OCI-LY1 (cell line): ENCODE measurements at regions not wholly inside any gene's neighbourhood (a gene's known extent, or its start where the extent isn't known, plus 50 kb on each side); places are given as distances from the start of the nearest gene placed in this dataset.

Experiments used
- EZH2 ChIP-seq: fragments of 200-600 bp; sonication (generic), shearing (Covaris generic); IDR thresholded peaks from 2 replicates; pipeline ENCODE4 v1.8.0; 2017; ENCODE audit warnings: borderline replicate concordance, mixed run types, mild to moderate bottlenecking, antibody characterized with exemption, low read length, moderate library complexity, mixed read lengths
- TF ChIP-seq, protein P1 (sequence below): fragments of 200-600 bp; sonication (generic), shearing (Covaris generic); IDR thresholded peaks from 2 replicates; pipeline ENCODE4 v1.5.1; 2017; ENCODE audit warnings: mild to moderate bottlenecking, antibody characterized with exemption, low read length, moderate library complexity, mixed read lengths

DNA sequence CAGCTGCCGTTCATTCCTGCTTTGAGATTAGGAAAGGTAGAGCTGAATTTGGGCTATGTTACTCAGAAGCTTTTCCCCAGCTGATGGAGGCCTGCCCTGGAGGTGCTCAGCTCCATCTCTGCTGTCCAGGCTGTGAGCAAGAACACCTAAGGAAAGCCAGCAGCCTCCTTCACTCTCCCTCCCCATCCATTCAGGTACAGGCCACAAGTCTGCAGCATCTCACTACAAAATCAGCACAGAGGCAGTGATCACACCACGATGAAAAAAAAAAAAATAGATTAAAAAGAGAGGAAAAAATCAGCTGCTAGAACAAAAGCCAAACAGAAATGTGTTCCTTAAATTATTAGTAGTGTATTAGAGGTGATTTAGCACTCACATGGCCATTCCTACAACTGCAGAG is 515.0 kb downstream of the CDH26 start:
- TF ChIP-seq, protein P1, sequence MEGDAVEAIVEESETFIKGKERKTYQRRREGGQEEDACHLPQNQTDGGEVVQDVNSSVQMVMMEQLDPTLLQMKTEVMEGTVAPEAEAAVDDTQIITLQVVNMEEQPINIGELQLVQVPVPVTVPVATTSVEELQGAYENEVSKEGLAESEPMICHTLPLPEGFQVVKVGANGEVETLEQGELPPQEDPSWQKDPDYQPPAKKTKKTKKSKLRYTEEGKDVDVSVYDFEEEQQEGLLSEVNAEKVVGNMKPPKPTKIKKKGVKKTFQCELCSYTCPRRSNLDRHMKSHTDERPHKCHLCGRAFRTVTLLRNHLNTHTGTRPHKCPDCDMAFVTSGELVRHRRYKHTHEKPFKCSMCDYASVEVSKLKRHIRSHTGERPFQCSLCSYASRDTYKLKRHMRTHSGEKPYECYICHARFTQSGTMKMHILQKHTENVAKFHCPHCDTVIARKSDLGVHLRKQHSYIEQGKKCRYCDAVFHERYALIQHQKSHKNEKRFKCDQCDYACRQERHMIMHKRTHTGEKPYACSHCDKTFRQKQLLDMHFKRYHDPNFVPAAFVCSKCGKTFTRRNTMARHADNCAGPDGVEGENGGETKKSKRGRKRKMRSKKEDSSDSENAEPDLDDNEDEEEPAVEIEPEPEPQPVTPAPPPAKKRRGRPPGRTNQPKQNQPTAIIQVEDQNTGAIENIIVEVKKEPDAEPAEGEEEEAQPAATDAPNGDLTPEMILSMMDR: no peak
- TF ChIP-seq EZH2: no peak
